ENCODE measurements at regions not wholly inside any gene's neighbourhood (a gene's known extent, or its start where the extent isn't known, plus 50 kb on each side); places are given as distances from the start of the nearest gene placed in this dataset.
"Not testable (repeated sequence)": the region's sequence is repeated elsewhere in the genome, so short reads cannot be mapped to it uniquely, and the experiment has no call there.

- Histone ChIP-seq H3K27me3 (no peaks in the 10 kb centered on the region), H3K4me3 (no peak overlapping the region), H3K9me3 (no peaks in the 10 kb centered on the region), H3K27ac (no peak overlapping the region), H3K4me1 (peaks cover 0 to 6% of the 10 kb centered on the region in 2 donors), H3K36me3 (no peaks in the 10 kb centered on the region)
- TF ChIP-seq CTCF (IDR thresholded peaks at IDR 0.05): no peak
- no peak for DNase-seq (ENCODE audit: low spot score in 2 of 2)
- intact Hi-C loops (cut with DNase I): no loop called here
Measured at GRCh38 chr1:60612790-60613189, 469.6 kb upstream of the NFIA start.

GRCh38 chr1:60606921-60607320 lies 475.4 kb upstream of the NFIA start:
- H3K27me3 ChIP-seq; H3K27ac ChIP-seq; H3K4me3 ChIP-seq; intact Hi-C loops (cut with DNase I); DNase-seq (ENCODE audit: low spot score in 2 of 2); H3K4me1 ChIP-seq; H3K9me3 ChIP-seq; H3K36me3 ChIP-seq: not testable (repeated sequence)

GRCh38 chr1:60600532-60600931 lies 481.8 kb upstream of the NFIA start:
- intact Hi-C loops (cut with DNase I): no loop called here
- H3K4me1 ChIP-seq: peaks cover 0 to 17% of the 10 kb centered on the region in 2 donors
- no peaks in the 10 kb centered on the region for H3K9me3 ChIP-seq
- H3K27ac ChIP-seq: peak overlapping the region; percentile 40 to 43
- H3K36me3 ChIP-seq: no peaks in the 10 kb centered on the region
- no peaks in the 10 kb centered on the region for H3K27me3 ChIP-seq
- TF ChIP-seq CTCF (IDR thresholded peaks at IDR 0.05): no peak
- no peak overlapping the region for H3K4me3 ChIP-seq
- DNase-seq (ENCODE audit: low spot score in 2 of 2): no peak

- intact Hi-C loops (cut with DNase I): no loop called here
- Histone ChIP-seq H3K4me3 (no peak overlapping the region), H3K27ac (peak overlapping the region; percentile 40 to 43), H3K27me3 (no peaks in the 10 kb centered on the region), H3K4me1 (peaks cover 0 to 17% of the 10 kb centered on the region in 2 donors), H3K36me3 (no peaks in the 10 kb centered on the region), H3K9me3 (no peaks in the 10 kb centered on the region)
- no peak for DNase-seq (ENCODE audit: low spot score in 2 of 2)
- TF ChIP-seq CTCF (IDR thresholded peaks at IDR 0.05): no peak
Measured at GRCh38 chr1:60599574-60599973, 482.8 kb upstream of the NFIA start.

- Histone ChIP-seq H3K9me3 (no peaks in the 10 kb centered on the region), H3K36me3 (no peaks in the 10 kb centered on the region), H3K4me3 (no peak overlapping the region), H3K27ac (peak overlapping the region in 1 of 2 donors; percentile 2), H3K4me1 (peaks cover 0 to 17% of the 10 kb centered on the region in 2 donors), H3K27me3 (no peaks in the 10 kb centered on the region)
- no peak for DNase-seq (ENCODE audit: low spot score in 2 of 2)
- no peak for TF ChIP-seq CTCF (IDR thresholded peaks at IDR 0.05)
- intact Hi-C loops (cut with DNase I): no loop called here
Measured at GRCh38 chr1:60598041-60598910, 484.1 kb upstream of the NFIA start.
